Activated gamma-delta T cell (primary cell): ENCODE measurements at regions not wholly inside any gene's neighbourhood (a gene's known extent, or its start where the extent isn't known, plus 50 kb on each side); places are given as distances from the start of the nearest gene placed in this dataset.

Experiments
- DNase-seq: peaks from one replicate; lab custom pipeline; 2025; lab: John Stamatoyannopoulos, UW

DNA sequence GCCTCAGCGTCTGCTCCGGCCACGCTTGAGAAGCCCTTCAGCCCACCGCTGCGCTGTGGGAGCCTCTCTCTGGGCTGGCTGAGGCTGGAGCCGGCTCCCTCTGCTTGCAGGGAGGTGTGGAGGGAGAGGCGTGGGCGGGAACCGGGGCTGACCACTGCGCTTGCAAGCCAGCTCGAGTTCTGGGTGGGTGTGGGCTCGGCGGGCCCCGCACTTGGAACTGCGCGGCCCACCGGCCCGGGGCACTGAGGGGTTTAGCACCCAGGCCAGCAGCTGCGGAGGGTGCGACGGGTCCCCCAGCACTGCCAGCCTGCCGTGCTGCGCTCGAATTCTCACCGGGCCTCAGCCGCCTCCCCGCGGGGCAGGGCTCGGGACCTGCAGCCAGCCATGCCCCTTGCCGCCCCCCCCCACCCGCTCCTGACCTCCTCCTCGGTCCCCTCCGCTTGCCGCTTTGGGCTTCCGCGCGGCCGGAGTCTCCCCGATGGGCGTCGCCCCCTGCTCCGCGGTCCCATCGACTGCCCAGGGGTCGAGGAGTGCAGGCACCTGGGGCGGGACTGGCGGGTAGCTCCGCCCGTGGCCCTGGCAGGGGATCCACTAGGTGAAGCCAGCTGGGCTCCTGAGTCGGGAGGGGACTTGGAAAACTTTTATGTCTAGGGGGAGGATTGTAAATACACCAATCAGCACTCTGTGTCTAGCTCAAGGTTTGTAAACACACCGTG, 106.7 kb downstream of the RAP2B start:
- peak; percentile 12 for DNase-seq

DNA sequence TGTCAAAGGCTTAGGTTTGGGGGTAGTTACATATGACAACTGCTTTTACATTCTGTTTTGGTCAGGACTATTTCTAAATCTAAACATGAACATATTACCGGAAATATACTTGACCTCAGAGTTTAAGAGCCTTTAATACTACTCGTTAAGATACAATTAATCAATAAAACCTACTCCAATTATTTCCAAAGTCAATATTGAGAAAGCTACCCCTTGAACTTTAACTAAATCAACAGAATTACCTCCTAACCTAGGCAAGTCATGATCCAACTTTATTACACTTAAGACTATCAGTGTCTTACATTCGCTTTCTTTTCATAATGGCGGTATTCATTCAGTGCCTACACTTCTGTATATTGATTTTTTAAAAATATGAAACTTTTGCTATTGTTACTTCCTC, 107.7 kb downstream of the RAP2B start:
- no peak for DNase-seq

DNA sequence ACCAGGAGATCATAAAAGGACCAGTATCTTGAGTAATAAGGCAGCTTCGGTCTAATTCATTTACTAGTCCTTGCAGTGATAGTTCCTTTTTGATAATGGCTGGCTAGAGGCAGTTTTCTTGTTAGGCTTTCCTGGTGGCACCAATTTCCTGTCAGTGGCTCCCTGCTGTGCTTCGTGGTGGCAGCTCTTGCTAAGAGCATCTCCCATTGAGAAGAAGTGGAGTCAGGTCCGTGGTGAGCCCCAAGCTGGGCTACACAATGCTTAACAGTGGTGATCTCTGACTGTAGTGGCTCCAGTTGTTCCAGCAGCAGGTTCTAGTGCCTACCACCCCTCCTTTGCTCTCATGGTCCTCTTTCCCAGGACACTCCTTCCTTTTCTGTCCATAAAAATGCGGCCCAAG, 111.2 kb downstream of the RAP2B start:
- DNase-seq = no peak

DNA sequence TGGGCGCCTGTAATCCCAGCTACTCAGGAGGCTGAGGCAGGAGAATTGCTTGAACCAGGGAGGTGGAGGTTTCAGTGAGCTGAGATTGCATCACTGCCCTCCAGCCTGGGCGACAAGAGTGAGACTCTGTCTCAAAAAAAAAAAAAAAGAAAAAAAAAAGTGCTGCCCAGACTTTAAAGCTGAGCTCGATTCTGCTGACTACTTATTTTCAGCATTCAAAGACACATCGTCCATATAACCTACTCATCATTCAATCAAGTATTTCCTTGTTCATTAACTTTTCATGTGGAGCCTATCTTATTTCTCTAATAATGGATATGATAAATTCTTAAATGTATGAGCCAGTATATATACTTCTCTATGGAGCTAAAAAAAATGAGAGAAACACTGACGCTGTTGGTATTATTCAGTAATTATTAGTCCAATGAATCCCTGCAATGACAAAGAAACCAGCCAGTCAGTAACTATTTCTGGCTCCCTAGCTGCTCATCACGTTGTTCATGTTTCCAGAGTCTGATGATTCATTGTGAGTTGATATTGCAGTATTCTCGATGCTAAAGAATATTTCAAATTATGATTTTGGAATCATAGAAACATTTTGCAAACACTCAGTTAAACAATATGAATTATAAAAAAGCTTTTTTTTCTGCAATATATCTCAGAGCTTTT, 111.9 kb downstream of the RAP2B start:
- no peak for DNase-seq

DNA sequence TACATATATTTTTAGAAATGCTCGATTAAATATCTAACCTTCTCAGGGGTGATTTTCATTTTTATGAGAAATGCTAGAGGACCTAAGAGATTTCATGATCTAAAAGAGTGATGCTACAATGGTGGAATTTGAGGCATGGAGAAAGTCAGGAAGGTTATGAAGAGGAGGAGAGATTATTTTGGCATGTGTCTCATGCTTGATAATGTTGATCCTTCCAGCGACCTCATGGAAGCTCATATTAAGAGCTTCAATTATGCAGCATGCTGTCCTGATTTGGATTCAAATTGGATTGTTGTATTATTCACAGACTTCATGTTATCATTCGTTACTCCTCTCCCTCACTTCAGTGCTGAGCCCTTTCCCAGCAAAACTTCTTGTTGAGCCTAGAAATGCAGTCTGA, 112.5 kb downstream of the RAP2B start:
- DNase-seq = no peak

DNA sequence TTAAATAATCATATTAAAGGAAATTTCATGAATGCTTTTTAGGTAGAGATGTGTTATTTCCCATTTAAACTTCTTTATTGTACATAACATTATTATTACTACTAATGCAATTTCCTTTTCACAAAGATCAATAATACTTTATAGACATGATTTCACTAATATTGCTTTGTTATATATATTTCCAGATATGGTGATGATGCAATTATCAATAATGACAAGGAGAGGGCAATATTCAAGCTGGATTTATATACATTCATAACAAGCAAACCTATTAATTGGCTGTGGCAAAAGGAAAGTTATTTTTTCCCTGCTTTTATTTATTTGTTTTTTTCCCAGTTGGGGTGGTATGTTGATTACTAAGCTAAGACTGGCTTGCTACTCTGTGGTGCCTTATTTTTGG, 113.5 kb downstream of the RAP2B start:
- DNase-seq = no peak

DNA sequence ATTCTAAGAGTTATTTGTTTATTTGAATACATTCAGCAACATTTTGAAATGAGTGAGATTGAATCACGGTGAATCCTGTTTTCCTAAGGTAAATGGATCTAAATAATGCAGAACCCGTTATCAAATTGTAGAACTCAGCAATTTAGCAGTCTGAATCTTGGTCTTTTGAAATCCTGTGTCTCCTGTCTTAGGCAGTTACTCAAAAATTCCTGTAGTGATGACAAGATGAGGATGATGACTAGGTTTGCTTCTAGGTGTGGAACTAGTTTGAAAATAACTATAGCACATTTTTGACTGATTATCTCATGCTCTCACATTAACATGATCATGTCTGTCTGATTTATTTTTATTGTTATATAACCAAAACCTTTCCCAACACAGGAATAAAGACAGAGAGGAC, 115.0 kb downstream of the RAP2B start:
- DNase-seq = no peak

DNA sequence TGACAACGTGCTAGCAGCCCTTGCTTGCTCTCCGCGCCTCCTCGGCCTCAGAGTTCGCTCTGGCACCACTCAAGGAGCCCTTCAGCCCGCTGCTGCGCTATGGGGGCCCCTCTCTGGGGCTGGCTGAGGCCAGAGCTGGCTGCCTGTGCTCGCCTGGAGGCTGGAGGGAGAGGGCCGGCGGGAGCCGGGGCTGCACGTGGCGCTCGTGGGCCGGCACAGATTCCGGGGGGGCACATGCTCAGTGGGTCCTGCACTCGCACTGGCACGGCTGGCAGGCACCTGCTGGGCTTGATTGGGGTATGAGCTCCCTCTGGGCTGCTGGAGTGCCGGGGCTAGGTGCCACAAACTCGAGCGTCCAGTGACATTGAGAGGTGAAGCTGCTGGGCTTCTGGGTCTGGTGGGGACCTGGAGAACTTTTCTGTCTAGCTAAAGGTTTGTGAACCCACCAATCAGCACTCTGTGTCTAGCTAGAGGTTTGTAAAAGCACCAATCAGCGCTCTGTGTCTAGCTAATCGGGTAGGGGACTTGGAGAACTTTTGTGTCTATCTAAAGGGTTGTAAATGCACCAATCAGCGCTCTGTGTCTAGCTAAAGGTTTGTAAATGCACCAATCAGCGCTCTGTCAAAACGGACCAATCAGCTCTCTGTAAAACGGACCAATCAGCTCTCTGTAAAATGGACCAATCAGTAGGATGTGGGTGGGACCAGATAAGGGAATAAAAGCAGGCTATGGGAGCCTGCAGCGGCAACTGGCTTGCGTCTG, 119.4 kb downstream of the RAP2B start:
- peak; percentile 6 for DNase-seq

DNA sequence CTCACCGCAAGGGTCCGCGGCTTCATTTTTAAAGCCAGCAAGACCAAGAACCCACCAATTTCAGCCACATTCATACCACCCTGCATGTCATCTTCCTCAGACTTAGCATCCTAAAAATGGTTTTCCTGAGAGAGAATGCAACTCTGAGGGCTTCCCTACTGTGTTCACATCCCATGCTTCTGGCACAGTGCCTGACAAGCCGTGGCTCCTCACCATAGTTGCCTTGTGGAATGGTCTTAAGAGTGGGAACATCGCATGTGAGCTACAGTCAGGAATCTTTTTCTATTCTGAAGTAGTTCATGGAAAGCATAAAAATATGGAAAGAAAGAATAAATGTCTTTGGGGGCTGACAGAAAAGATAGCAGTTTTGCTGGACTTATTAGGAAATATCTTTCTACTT, 120.3 kb downstream of the RAP2B start:
- no peak for DNase-seq

DNA sequence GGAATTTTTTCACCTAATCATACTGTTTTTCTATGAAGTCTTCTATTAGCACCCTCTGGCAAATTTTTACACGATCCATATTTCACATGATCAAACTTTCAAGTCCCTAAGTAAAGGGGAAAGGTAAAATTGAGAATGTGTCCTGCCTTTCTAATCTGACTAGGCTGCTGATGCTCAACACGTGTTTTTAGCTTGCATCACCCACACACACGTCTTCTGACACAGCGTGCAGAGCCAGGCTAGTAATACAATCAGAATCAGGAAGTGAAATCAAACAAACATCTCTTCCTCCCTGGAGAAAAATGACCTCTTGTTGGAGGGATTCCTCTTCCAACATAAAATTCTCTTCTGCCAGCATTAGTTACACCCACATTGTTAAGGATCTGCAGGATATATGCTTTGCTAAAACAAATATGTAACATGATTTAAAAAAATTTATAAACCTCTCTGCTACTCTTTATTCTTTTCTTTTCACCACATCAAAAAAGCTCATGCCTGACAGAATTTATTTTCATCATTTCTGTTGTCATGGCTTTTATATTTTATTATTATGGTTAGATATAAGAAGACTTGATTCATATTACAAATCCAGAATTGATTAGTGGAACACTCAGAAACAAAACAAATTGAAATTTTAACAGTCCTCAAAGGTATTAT, 122.4 kb downstream of the RAP2B start:
- DNase-seq = no peak

DNA sequence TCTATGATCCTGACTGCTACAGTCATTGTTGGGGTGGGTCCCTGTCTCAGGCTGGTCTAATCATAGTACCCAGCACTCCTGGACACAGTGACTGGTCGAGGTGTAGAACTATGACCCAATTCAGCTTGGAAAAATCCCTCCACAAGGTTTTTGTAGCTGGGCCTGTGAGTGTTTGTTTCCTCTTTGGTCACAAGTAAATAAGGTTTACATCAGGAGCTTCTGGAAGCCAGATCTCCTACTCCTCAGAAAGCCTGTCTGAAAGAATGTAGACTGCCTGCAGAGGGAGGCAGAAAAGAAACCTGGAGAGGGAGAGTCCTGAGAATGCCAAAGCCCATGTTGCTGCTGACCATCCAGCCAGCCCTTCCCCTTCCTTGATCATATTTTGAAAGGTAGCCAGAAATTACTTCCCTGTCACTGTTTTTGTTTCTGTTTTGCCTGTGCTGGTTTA, 123.2 kb downstream of the RAP2B start:
- DNase-seq = no peak

DNA sequence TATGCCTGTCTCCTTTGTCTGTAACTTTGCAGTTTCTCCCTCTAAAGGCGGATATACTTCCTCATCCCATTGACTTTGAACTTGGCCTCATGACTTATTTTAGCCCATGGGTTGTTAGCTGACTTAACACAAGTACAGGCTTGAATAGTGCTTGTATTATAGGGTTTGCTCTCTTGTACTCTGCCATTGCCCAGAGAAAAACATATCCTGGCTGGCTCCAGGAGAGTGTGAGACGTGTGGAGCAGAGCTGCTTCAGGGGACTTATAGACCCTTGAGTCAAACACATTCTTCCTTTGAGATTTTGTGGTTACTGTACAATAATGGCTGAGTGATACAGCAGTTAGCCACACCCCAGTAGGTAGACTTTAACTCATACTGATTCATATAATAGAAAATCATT, 124.0 kb downstream of the RAP2B start:
- DNase-seq = no peak

DNA sequence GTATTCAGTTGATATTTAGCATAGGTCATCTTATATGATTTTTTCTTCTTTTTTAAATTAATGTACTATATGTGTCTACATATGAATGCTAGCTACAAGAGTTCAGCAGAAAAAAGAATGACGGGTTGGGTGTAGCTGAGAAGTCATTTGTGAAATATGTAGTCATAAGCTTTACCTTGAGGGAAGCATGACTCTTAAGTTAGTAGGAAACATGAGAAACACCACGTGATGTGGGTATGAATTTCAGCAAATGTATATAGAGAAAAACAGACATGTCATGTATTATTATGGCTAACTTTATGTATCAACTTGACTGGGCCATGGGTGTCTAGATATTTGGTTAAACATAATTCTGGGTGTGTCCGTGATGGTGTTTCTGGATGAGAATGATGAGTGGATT, 125.0 kb downstream of the RAP2B start:
- DNase-seq = no peak

DNA sequence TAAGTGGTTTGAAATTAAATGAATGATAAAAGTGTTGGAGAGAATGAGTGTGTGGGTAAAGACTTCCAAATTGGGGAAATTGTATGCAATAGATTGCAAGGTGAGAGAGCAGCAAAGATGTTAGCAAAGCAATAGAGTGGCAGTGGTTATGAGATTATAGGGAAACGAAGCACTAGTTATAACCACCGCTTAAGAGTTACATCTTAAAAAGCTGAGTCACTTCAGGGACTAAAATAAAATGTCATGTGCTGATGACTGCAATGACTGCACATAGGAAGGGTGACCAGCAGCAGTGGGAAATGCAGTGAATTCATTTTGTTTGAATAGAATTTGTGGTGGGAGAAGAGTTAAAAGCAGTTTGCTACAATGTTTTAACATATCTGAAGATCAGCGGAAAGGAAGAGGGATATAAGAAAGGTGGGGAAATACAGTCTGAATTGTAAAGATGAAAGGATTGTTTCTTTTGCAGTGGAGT, 127.3 kb downstream of the RAP2B start:
- DNase-seq = no peak

DNA sequence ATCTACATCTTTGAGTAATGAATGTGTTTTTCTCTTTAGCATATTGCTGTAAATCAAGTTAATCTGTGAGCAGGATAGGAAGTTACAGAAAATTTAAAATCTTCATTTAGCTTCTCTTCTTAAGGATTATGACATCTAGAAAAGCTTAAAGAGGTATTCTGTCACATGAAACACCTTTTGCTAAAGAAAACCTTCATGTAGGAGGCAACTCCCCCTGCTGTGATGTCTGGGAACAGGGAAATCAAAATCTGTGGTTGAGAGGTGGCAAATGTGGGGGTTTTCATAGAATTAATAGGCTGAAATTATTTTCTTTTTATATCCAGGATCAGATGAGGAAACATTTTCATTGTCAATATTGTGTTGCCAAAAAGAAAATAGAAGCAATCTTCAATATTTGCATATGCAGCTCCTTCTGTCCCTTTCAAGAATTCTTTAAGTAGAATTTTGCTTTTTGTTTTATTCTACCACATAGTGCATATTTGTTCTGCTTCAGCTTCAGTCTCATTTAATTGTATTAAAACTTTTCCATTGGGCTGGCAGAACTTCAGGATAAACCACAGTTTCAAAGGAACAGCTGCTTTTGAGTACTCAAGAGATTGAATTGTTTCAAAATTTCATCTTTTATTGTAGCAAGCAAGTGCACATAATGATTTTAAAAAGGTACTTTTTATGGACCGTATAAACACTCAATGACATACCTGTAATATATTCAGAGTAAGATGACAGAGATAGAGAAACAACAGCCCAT, 128.4 kb downstream of the RAP2B start:
- DNase-seq = no peak

DNA sequence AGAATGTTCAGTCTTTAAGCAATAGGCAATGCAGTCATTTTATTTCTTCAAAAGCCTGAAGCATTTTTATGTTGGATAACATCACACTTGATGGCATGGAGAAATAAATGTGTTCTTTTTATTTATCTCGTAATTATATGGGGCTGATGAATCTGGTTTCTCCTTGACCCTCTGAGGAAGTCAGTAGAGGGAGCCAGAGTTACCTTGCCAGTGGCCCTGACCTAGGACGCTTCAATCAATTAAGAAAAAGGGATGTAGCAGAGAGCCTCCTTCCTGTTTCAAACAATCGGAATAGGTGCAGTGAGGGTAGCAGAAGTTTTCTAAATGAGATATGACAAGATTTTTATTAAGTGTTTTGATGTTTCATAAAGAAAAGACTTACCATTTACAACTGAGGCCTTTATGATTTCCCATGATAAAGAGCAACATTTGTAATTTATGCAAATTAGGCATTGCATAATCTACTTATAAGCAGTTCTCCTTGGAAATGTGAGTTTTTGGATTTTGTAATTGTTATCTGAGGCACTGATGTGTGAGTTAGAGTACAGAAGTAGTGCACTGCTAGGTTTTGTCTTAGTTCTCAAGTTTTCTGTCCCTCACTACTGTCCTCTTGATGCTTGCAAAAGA, 129.1 kb downstream of the RAP2B start:
- DNase-seq = no peak

DNA sequence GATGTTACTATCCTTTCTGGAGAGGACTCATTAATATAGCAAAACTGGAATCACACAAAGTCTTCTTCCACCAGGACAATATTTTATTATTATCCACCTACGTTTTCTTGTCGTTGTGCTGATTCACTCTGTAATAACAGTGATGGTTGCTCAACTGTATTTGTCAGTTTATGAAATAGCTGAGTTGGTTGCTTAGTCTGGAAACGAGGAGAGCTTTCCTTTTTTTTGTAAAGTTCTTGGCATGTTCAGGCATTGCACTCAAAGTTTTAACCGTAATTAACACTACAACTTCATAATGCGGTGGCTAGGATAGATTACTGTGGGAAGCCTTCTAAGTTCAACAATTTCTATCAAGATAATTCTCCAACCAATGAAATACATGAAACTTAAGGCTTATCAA, 131.2 kb downstream of the RAP2B start:
- DNase-seq = no peak

DNA sequence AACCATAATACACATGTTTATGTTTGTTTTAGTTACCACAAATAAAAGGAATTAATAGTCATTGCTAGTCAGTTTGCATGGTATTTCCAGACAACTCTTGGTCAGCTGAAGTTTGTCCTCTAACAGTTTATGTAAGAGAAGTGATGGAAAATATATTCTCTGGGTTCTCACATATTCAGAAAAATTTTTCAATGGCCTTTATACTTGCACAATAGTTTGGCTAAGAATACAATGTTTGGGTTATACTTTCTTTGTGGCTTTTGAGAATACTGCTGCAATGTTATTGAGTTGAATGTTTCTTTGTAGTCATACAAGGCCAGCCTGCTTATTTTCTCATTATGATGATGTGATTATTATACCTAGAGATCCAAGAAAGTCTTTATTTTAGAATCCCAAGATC, 133.9 kb downstream of the RAP2B start:
- DNase-seq = no peak

DNA sequence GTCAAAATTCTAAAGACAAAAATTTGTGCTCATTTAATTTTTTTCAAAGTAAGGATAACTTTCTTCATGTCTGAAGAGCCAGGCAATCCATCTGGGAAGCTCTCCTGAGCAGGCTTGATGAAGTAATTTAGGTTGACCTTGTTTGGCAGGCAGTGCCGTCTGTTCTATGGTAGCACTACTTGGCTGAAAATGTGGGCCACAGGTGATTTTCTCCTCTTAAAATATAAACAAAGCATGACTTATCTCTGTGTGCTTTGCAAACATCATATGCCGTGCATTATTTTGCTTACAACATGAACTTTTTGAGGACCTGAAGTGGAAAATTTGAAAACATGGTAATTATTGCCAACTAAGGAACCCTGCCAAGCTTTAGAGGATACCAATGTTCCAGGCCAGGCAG, 143.2 kb downstream of the RAP2B start:
- no peak for DNase-seq

DNA sequence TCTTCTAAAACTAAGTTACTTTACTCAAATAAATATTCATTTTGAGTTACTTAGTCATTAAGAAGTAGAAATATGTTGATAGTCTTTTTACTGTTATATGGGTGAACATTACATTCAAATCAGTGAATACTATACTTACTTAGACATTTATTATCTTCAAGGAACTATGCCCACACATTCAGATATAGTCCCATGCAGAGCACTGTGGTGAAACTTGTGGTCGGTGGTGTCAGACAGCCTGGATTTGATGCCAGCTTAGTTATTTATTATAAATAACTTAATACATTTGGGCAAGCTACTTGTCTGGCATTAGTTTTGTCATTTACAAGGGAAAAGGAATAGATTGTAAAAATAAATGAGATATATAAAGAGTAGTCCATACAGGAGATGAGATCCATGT, 149.5 kb downstream of the RAP2B start:
- no peak for DNase-seq

DNA sequence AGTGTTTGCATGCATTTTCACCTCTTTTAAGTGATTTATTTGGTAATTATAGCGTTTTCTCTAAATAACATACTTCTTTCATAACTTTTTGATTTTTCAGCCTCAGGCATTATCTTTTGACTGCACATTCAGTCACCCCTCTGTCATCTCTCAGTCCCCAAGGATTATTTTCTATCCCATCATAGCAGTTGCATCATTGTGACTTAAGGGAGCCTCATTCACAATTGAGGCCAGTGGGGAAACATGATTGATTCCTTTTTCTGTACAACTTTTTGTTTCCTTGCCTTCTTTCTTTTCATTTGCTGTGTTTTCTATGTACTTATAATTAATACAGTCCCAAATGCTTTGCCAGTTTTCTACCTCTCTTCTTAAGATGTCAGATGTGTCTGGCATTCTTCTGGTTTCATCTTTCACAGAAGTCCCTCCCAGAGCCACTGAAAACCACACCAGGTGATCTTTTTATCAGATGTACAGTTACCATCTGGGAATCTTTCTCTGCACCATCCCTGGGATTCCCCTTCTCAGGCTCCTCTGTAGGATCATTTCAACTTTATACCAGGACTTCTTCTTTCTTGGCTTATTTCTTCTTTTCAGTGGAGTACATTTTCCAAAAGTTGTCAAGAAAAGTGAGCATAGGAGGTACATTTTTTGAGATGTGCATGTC, 151.4 kb downstream of the RAP2B start:
- no peak for DNase-seq
